RWPE2 (cell line): ENCODE measurements at regions not wholly inside any gene's neighbourhood (a gene's known extent, or its start where the extent isn't known, plus 50 kb on each side); places are given as distances from the start of the nearest gene placed in this dataset.
"Not testable (repeated sequence)": the region's sequence is repeated elsewhere in the genome, so short reads cannot be mapped to it uniquely, and the experiment has no call there.

ENCODE experiments used
- ATAC-seq: fragments of 200-7000 bp; cut with Tn5 transposase; 3 replicates; pipeline ENCODE4 v1.9.1; 2021; ENCODE audit warnings: low read depth
- DNase-seq: peaks from one replicate; pipeline ENCODE4 v3.0.0-alpha.2; 2020; ENCODE audit warnings: low spot score
- H3K27ac ChIP-seq: fragments of 450-650 bp; 2 replicates; pipeline ENCODE4 v1.5.1; 2017; ENCODE audit warnings: mild to moderate bottlenecking; ENCODE audit not compliant: poor library complexity, severe bottlenecking
- H3K27me3 ChIP-seq: fragments of 250-450 bp; sonication (Bioruptor Pico); 2 replicates; pipeline ENCODE4 v1.5.1; 2021; ENCODE audit warnings: mild to moderate bottlenecking, moderate library complexity; ENCODE audit not compliant: insufficient read depth, poor library complexity, severe bottlenecking
- H3K36me3 ChIP-seq: fragments of 250-450 bp; sonication (Bioruptor Pico); 2 replicates; pipeline ENCODE4 v1.5.1; 2020; ENCODE audit warnings: low read depth, mild to moderate bottlenecking, moderate library complexity
- H3K4me1 ChIP-seq: fragments of 250-450 bp; sonication (Bioruptor Pico); 2 replicates; pipeline ENCODE4 v1.5.1; 2021; ENCODE audit warnings: mild to moderate bottlenecking, moderate library complexity; ENCODE audit not compliant: insufficient read depth, poor library complexity, severe bottlenecking
- H3K4me3 ChIP-seq: fragments of 250-450 bp; sonication (Bioruptor Pico); 2 replicates; pipeline ENCODE4 v1.5.1; 2021; ENCODE audit warnings: mild to moderate bottlenecking, moderate library complexity; ENCODE audit not compliant: severe bottlenecking
- H3K9me3 ChIP-seq: fragments of 250-450 bp; sonication (Bioruptor Pico); 2 replicates; pipeline ENCODE4 v1.5.1; 2021; ENCODE audit warnings: mild to moderate bottlenecking, moderate library complexity; ENCODE audit not compliant: severe bottlenecking
- TF ChIP-seq, protein P1 (sequence below): fragments of 450-650 bp; IDR thresholded peaks from one replicate; pipeline ENCODE4 v1.5.1; 2017; ENCODE audit warnings: mild to moderate bottlenecking, moderate library complexity; ENCODE audit not compliant: poor library complexity, severe bottlenecking

DNA sequence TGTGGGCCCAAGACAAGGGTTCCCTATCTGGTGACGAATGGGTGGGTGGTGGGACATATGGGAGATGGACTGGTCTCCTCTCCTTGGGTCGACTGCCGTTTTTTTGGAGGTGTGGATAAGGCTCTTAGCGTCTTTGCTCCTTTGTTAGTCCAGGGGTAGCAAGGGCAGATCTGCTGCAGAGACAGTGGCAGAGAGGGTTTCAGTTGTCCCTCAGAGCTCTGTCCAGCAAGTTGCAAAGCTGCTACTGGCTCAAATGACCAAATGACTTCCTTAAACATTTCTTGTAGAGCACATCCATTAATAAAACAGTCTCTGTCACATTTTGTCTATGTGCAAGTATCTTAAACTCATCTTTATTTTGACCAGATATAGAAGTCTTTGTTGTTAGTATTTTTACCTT, 508.0 kb upstream of the ADGRB3 start:
- H3K4me3 ChIP-seq = no peak overlapping the region
- DNase-seq = no peak
- no peak for ATAC-seq
- no peaks in the 10 kb centered on the region for H3K27me3 ChIP-seq
- H3K9me3 ChIP-seq = no peaks in the 10 kb centered on the region
- peaks cover 4% of the 10 kb centered on the region for H3K4me1 ChIP-seq
- H3K36me3 ChIP-seq = no peaks in the 10 kb centered on the region
- H3K27ac ChIP-seq = no peak overlapping the region
- TF ChIP-seq, protein P1, sequence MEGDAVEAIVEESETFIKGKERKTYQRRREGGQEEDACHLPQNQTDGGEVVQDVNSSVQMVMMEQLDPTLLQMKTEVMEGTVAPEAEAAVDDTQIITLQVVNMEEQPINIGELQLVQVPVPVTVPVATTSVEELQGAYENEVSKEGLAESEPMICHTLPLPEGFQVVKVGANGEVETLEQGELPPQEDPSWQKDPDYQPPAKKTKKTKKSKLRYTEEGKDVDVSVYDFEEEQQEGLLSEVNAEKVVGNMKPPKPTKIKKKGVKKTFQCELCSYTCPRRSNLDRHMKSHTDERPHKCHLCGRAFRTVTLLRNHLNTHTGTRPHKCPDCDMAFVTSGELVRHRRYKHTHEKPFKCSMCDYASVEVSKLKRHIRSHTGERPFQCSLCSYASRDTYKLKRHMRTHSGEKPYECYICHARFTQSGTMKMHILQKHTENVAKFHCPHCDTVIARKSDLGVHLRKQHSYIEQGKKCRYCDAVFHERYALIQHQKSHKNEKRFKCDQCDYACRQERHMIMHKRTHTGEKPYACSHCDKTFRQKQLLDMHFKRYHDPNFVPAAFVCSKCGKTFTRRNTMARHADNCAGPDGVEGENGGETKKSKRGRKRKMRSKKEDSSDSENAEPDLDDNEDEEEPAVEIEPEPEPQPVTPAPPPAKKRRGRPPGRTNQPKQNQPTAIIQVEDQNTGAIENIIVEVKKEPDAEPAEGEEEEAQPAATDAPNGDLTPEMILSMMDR = no peak

DNA sequence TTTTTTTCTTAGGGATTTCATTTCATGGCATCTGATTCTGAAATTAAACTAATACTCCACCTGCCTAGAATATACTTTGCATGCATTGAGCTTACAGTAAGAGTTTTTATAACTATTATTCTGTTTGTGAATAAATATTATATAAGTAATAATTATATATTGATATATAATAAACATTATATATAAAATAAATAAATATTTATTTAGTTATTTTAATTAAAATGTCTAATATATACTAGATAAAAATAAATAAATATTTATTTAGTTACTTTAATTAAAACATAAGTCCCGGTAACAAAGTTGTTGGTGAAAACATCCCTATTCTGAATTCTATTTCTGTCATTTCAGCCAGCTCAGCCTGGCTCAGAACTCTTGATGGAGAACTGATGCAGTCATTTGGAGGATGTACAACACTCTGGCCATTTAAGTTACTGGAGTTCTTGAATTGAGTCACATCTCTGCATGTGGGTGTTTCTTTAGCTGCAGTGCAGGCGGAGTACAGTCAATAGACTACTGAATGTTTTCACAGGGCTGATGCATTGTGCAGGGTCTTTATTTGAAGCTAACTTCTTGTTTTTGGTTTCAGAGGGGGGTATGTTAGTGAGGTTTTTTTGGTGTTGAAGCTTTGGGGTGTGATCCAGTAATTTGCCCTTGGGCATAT, 508.9 kb upstream of the ADGRB3 start:
- H3K27ac ChIP-seq = no peak overlapping the region
- H3K36me3 ChIP-seq = no peaks in the 10 kb centered on the region
- no peak overlapping the region for H3K4me3 ChIP-seq
- DNase-seq = no peak
- H3K27me3 ChIP-seq = no peaks in the 10 kb centered on the region
- peaks cover 4% of the 10 kb centered on the region for H3K4me1 ChIP-seq
- no peak for ATAC-seq
- TF ChIP-seq, protein P1 = no peak
- no peaks in the 10 kb centered on the region for H3K9me3 ChIP-seq

DNA sequence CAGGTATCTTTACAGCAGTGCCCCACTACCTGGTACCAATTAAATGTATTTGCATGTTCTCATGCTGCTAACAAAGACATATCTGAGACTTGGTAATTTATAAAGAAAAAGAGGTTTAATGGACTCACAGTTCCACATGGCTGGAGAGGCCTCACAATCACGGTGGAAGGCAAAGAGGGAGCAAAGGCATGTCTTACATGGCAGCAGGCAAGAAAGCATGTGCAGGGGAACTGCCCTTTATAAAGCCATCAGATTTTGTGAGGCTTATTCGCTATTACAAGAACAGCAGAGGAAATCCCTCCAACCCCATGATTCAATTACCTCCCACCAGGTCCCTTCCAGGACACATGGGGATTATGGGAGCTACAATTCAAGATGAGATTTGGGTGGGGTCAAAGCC, 512.1 kb upstream of the ADGRB3 start:
- DNase-seq, ATAC-seq, H3K9me3 ChIP-seq, H3K36me3 ChIP-seq, H3K27ac ChIP-seq, H3K4me3 ChIP-seq, H3K4me1 ChIP-seq, H3K27me3 ChIP-seq: not testable (repeated sequence)

DNA sequence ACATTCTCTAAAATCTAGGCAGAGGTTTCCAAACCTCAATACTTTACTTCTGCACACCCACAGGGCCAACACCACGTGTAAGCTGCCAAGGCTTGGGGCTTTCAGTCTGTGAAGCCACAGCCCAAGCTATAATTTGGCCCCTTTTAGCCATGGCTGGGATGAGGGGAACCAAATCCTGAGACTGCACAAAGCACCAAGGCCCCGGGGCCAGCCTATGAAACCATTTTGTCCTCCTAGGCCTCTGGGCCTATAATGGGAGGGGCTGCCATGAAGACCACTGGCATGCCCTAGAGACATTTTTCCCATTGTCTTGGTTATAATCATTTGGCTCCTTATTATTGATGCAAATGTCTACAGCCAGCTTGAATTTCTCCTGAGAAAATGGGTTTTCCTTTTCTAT, 513.0 kb upstream of the ADGRB3 start:
- Histone ChIP-seq H3K36me3 (no peaks in the 10 kb centered on the region), H3K9me3 (no peaks in the 10 kb centered on the region), H3K27ac (no peak overlapping the region), H3K27me3 (no peaks in the 10 kb centered on the region), H3K4me3 (no peak overlapping the region), H3K4me1 (no peaks in the 10 kb centered on the region)
- TF ChIP-seq, protein P1 = no peak
- ATAC-seq (no peak), DNase-seq (no peak)

DNA sequence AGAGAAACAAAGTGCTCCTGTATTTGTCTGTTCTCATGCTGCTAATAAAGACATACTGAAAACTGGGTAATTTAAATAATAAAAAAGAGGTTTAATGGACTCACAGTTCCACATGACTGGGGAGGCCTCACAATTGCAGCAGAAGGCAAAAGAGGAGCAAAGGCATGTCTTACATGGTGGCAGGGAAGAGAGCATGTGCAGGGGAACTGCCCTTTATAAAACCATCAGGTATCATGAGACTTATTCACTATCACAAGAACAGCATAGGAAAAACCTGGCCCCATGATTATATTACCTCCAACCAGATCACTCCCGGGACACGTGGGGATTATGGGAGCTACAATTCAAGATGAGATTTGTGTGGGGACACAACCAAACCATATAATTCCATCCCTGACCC, 514.1 kb upstream of the ADGRB3 start:
- not testable (repeated sequence) for H3K4me1 ChIP-seq, H3K9me3 ChIP-seq, H3K4me3 ChIP-seq, ATAC-seq, H3K27me3 ChIP-seq, H3K36me3 ChIP-seq, DNase-seq, H3K27ac ChIP-seq

DNA sequence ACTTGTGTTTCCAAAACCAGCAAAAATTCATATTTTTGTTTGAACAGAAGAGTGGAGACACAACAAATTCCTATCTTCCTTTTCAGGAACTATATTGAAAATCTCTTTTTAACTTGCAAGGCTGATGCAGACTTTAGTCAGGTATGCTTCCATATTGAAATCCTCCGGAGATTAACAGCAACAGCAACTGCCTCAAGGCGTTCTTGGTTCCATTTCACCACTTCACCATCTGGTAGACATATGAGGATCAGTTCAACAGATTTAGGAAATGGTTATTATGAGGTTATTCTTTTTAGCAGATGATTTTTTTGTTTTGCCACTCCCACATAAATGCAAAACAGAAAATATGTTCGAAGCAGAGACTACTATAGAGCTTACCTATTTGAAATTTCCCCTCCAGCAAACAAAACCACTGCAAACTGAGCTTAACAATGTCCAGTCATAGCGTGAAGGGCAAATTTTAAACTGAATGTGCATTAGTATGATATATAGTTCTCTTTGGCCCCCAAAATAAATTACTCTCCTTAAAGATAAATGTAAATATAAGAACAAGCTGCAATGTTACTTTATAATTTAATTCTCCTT, 520.5 kb upstream of the ADGRB3 start:
- Histone ChIP-seq H3K4me1 (no peaks in the 10 kb centered on the region), H3K9me3 (no peaks in the 10 kb centered on the region), H3K36me3 (no peaks in the 10 kb centered on the region), H3K27ac (no peak overlapping the region), H3K27me3 (no peaks in the 10 kb centered on the region), H3K4me3 (no peak overlapping the region)
- no peak for DNase-seq
- ATAC-seq = no peak
- TF ChIP-seq, protein P1 = no peak
